Calu3 (cell line): ENCODE measurements at regions not wholly inside any gene's neighbourhood (a gene's known extent, or its start where the extent isn't known, plus 50 kb on each side); places are given as distances from the start of the nearest gene placed in this dataset.
"Not testable (repeated sequence)": the region's sequence is repeated elsewhere in the genome, so short reads cannot be mapped to it uniquely, and the experiment has no call there.

ENCODE experiments used
- BruUV-seq: library from RNA; stranded (reverse); fragments of 400-500 nt; replicated peaks from 2 replicates; lab custom pipeline; 2021; lab: Mats Ljungman, UMichigan
- CTCF ChIA-PET: fragments of 300-600 bp; sonication (Branson Sonifier 250); formaldehyde crosslinking; loops from one replicate; lab custom pipeline; 2022; ENCODE audit warnings: antibody characterized with exemption; lab: Charles Lee
- DNase-seq: peaks from one replicate; pipeline ENCODE4 v3.0.0; 2022
- H3K27ac Mint-ChIP-seq: one replicate; pipeline ENCODE4 v1.8.0; 2022; ENCODE audit warnings: mixed read lengths; ENCODE audit not compliant: unreplicated experiment
- H3K27me3 Mint-ChIP-seq: one replicate; pipeline ENCODE4 v1.8.0; 2022; ENCODE audit warnings: mixed read lengths; ENCODE audit not compliant: unreplicated experiment
- H3K36me3 Mint-ChIP-seq: one replicate; pipeline ENCODE4 v1.8.0; 2022; ENCODE audit warnings: mild to moderate bottlenecking, moderate library complexity, mixed read lengths; ENCODE audit not compliant: insufficient read depth, unreplicated experiment
- H3K4me1 Mint-ChIP-seq: one replicate; pipeline ENCODE4 v1.8.0; 2022; ENCODE audit warnings: mild to moderate bottlenecking, low read depth, mixed read lengths; ENCODE audit not compliant: unreplicated experiment
- H3K4me3 Mint-ChIP-seq: one replicate; pipeline ENCODE4 v1.8.0; 2022; ENCODE audit warnings: mild to moderate bottlenecking, low read depth, moderate library complexity, mixed read lengths; ENCODE audit not compliant: unreplicated experiment
- H3K9me3 Mint-ChIP-seq: one replicate; pipeline ENCODE4 v1.8.0; 2022; ENCODE audit warnings: low read depth, mixed read lengths; ENCODE audit not compliant: unreplicated experiment
- CTCF ChIP-seq: fragments of 200-600 bp; IDR thresholded peaks from one replicate; pipeline ENCODE4 v1.8.0; 2022; ENCODE audit warnings: antibody characterized with exemption; ENCODE audit not compliant: unreplicated experiment
- intact Hi-C: fragments of 100-400 bp; cut with micrococcal nuclease; formaldehyde crosslinking; loops from one replicate; pipeline ENCODE4 v1.10.0; 2022; ENCODE audit not compliant: unreplicated experiment

GRCh38 chr2:198604599-198604998 lies 800.2 kb downstream of the PLCL1 start:
- DNase-seq: no peak
- intact Hi-C loops: no loop called here
- TF ChIP-seq CTCF: no peak
- Mint-ChIP-seq H3K27ac (no peak overlapping the region), H3K36me3 (no peaks in the 10 kb centered on the region), H3K9me3 (peaks cover 3% of the 10 kb centered on the region), H3K4me1 (no peaks in the 10 kb centered on the region), H3K27me3 (no peaks in the 10 kb centered on the region), H3K4me3 (no peak overlapping the region)
- no TSS peak for BruUV-seq
- CTCF ChIA-PET: no interaction called here

- DNase-seq, H3K4me3 Mint-ChIP-seq, intact Hi-C loops, H3K27me3 Mint-ChIP-seq, CTCF ChIA-PET, H3K4me1 Mint-ChIP-seq, H3K36me3 Mint-ChIP-seq, BruUV-seq, H3K27ac Mint-ChIP-seq, H3K9me3 Mint-ChIP-seq: not testable (repeated sequence)
Measured at GRCh38 chr2:198602986-198603385, 798.6 kb downstream of the PLCL1 start.

- H3K9me3 Mint-ChIP-seq: peaks cover 3% of the 10 kb centered on the region
- no peak for DNase-seq
- H3K4me1 Mint-ChIP-seq: no peaks in the 10 kb centered on the region
- no peak overlapping the region for H3K4me3 Mint-ChIP-seq
- no peak overlapping the region for H3K27ac Mint-ChIP-seq
- intact Hi-C loops: no loop called here
- H3K27me3 Mint-ChIP-seq: no peaks in the 10 kb centered on the region
- CTCF ChIA-PET: no interaction called here
- H3K36me3 Mint-ChIP-seq: no peaks in the 10 kb centered on the region
- no TSS peak for BruUV-seq
- no peak for TF ChIP-seq CTCF
Measured at GRCh38 chr2:198597648-198598047, 793.3 kb downstream of the PLCL1 start.

- intact Hi-C loops: no loop called here
- no peaks in the 10 kb centered on the region for H3K27me3 Mint-ChIP-seq
- no peak overlapping the region for H3K4me3 Mint-ChIP-seq
- BruUV-seq: no TSS peak
- no peaks in the 10 kb centered on the region for H3K4me1 Mint-ChIP-seq
- CTCF ChIA-PET: no interaction called here
- TF ChIP-seq CTCF: no peak
- no peaks in the 10 kb centered on the region for H3K36me3 Mint-ChIP-seq
- H3K9me3 Mint-ChIP-seq: peaks cover under 1% of the 10 kb centered on the region
- DNase-seq: no peak
- no peak overlapping the region for H3K27ac Mint-ChIP-seq
Measured at GRCh38 chr2:198596985-198597384, 792.6 kb downstream of the PLCL1 start.

GRCh38 chr2:198595721-198596120 lies 791.3 kb downstream of the PLCL1 start:
- Mint-ChIP-seq H3K27ac (no peak overlapping the region), H3K4me1 (no peaks in the 10 kb centered on the region), H3K4me3 (no peak overlapping the region), H3K36me3 (no peaks in the 10 kb centered on the region), H3K27me3 (no peaks in the 10 kb centered on the region), H3K9me3 (no peaks in the 10 kb centered on the region)
- no TSS peak for BruUV-seq
- intact Hi-C loops: no loop called here
- no peak for DNase-seq
- CTCF ChIA-PET: no interaction called here
- no peak for TF ChIP-seq CTCF
